ENCODE measurements at regions not wholly inside any gene's neighbourhood (a gene's known extent, or its start where the extent isn't known, plus 50 kb on each side); places are given as distances from the start of the nearest gene placed in this dataset.

DNA sequence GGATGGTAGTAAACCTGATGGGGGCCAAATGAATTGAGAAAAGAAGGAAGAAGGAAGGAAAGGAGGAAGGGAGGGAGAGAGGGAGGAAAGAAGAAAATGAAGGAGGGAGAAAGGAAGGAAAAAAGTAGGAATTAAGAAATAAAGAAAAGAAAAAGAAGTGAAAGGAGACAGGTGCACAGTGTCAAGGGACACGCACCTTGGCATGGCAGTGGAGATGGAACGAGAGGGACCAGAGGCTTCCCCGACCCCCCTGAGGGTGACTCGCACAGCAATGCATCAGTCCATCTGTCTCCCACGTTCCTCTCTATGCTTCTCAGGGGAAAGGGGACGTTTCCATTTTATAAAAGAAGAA, 199.6 kb downstream of the CXCL12 start:
- Histone ChIP-seq H3K4me3 (no peak overlapping the region), H3K9me3 (no peaks in the 10 kb centered on the region), H3K4me1 (no peaks in the 10 kb centered on the region), H3K36me3 (no peaks in the 10 kb centered on the region), H3K27ac (no peak overlapping the region), H3K27me3 (no peaks in the 10 kb centered on the region)
- DNase-seq: no peak
- TF ChIP-seq CTCF (IDR thresholded peaks at IDR 0.05) (no peak), POLR2A (IDR thresholded peaks at IDR 0.05) (no peak)

DNA sequence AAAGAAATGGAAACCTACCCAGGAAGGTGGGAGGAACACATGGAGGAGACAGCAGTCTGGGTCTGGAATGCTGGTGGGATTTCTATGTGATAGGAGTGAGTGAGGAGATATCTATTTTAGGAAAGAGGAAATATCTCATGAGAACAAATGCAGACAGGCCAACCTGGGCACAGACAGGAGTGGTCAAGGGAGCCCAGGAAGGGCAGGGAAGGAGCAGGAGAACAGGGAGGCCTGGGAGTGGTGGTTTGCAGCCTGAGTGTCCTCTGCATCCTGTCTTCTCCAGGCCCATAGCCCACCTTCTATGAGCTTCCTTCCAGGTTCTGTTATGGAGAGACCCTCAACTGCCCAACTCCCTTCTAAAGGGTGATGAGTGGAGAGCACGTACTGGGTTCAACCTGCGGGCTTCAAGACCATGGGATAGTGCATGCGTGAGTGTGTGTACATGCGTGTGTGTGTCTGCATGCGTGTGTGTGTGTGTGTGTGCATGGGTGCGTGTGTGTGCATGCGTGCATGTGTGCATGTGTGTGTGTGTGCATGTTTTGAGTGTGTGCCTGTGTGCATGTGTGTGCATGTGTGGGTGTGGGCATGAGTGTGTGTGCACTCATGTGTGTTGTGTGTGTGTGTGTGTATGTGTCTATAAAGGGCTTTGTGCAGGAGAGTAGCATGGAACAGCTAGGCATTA, 200.1 kb downstream of the CXCL12 start:
- no peaks in the 10 kb centered on the region for H3K9me3 ChIP-seq
- no peak for DNase-seq
- H3K4me1 ChIP-seq: no peaks in the 10 kb centered on the region
- H3K36me3 ChIP-seq: no peaks in the 10 kb centered on the region
- TF ChIP-seq CTCF (IDR thresholded peaks at IDR 0.05): no peak
- TF ChIP-seq POLR2A (IDR thresholded peaks at IDR 0.05): no peak
- H3K27ac ChIP-seq: no peak overlapping the region
- H3K4me3 ChIP-seq: no peak overlapping the region
- no peaks in the 10 kb centered on the region for H3K27me3 ChIP-seq

GRCh38 chr10:44183667-44184632, 200.9 kb downstream of the CXCL12 start:
- H3K27ac ChIP-seq: no peak overlapping the region
- no peaks in the 10 kb centered on the region for H3K36me3 ChIP-seq
- no peaks in the 10 kb centered on the region for H3K9me3 ChIP-seq
- H3K27me3 ChIP-seq: no peaks in the 10 kb centered on the region
- DNase-seq: no peak
- no peak overlapping the region for H3K4me3 ChIP-seq
- TF ChIP-seq CTCF (IDR thresholded peaks at IDR 0.05) (no peak), POLR2A (IDR thresholded peaks at IDR 0.05) (no peak)
- no peaks in the 10 kb centered on the region for H3K4me1 ChIP-seq

GRCh38 chr10:44182909-44183308, 202.0 kb downstream of the CXCL12 start:
- H3K27me3 ChIP-seq: no peaks in the 10 kb centered on the region
- H3K27ac ChIP-seq: no peak overlapping the region
- no peaks in the 10 kb centered on the region for H3K36me3 ChIP-seq
- H3K4me3 ChIP-seq: no peak overlapping the region
- TF ChIP-seq POLR2A (IDR thresholded peaks at IDR 0.05): no peak
- no peak for TF ChIP-seq CTCF (IDR thresholded peaks at IDR 0.05)
- H3K4me1 ChIP-seq: no peaks in the 10 kb centered on the region
- no peaks in the 10 kb centered on the region for H3K9me3 ChIP-seq
- no peak for DNase-seq

GRCh38 chr10:44180321-44181168, 204.4 kb downstream of the CXCL12 start:
- Histone ChIP-seq H3K27ac (peak overlapping the region in 1 of 4 donors; percentile 5), H3K27me3 (no peaks in the 10 kb centered on the region), H3K36me3 (no peaks in the 10 kb centered on the region), H3K9me3 (no peaks in the 10 kb centered on the region), H3K4me1 (no peaks in the 10 kb centered on the region), H3K4me3 (no peak overlapping the region)
- DNase-seq: peak in 1 of 3 donors; percentile 51
- TF ChIP-seq POLR2A (IDR thresholded peaks at IDR 0.05) (no peak), CTCF (IDR thresholded peaks at IDR 0.05) (no peak)
